HepG2 (cell line): ENCODE measurements at regions not wholly inside any gene's neighbourhood (a gene's known extent, or its start where the extent isn't known, plus 50 kb on each side); places are given as distances from the start of the nearest gene placed in this dataset.

ENCODE experiments used
- ATAC-seq: fragments of 200-7000 bp; cut with Tn5 transposase; 3 replicates; pipeline ENCODE4 v1.9.1; 2020; ENCODE audit warnings: mild to moderate bottlenecking, moderate library complexity
- BruUV-seq: library from RNA; stranded (reverse); fragments of 400-500 nt; replicated peaks from 2 replicates; lab custom pipeline; 2021; lab: Mats Ljungman, UMichigan
- CTCF ChIA-PET: fragments of 300-600 bp; formaldehyde crosslinking; extraction: SDS; loops from one replicate; lab custom pipeline; 2021; ENCODE audit warnings: low total read pairs, inconsistent platforms, low intra/inter-chr PET ratio; lab: Yijun Ruan, JAX
- POLR2A ChIA-PET: fragments of 350-600 bp; sonication (Branson Sonifier 250); formaldehyde crosslinking; loops from one replicate; lab custom pipeline; 2020; ENCODE audit warnings: antibody characterized with exemption, inconsistent platforms; lab: Yijun Ruan, JAX
- DNase-seq: peaks from one replicate; pipeline ENCODE4 v3.0.0-alpha.2; 2015; ENCODE audit warnings: low spot score
- FAIRE-seq: peaks from 3 replicates; lab custom pipeline; 2011; peaks lifted over from hg19 to GRCh38; lab: Jason Lieb, UNC
- H2AFZ ChIP-seq: one replicate; pipeline ENCODE4 v1.6.1; 2011; ENCODE audit warnings: low read length, inconsistent platforms
- H3K27ac ChIP-seq: fragments of 300-600 bp; 3 replicates; pipeline ENCODE4 v1.8.0; 2011; ENCODE audit warnings: mixed run types, mild to moderate bottlenecking, mixed read lengths, low read length, inconsistent platforms; ENCODE audit not compliant: insufficient read depth; ENCODE audit errors: extremely low read length
- H3K27me3 ChIP-seq, 2 experiments: fragments of 200-600 bp in 1 of 2; 2 replicates in 1 of 2; 3 replicates in 1 of 2; pipeline versions ENCODE4 v1.6.0 to v1.8.0; 2011; ENCODE audit warnings: low read length in 2 of 2, mild to moderate bottlenecking in 2 of 2, moderate library complexity in 2 of 2, inconsistent platforms in 1 of 2; ENCODE audit not compliant: insufficient read depth in 2 of 2, control insufficient read depth in 1 of 2
- H3K36me3 ChIP-seq, 2 experiments: fragments of 200-600 bp in 1 of 2; replicated peaks in 1 of 2; 2 replicates in 1 of 2; 3 replicates in 1 of 2; pipeline versions ENCODE4 v1.5.1 to v1.8.0; 2011; ENCODE audit warnings: low read length in 2 of 2, inconsistent platforms in 1 of 2; ENCODE audit not compliant: insufficient read depth in 2 of 2, control insufficient read depth in 1 of 2
- H3K4me1 ChIP-seq: 2 replicates; pipeline ENCODE4 v1.5.1; 2012; ENCODE audit warnings: low read length, inconsistent platforms; ENCODE audit not compliant: insufficient read depth
- H3K4me2 ChIP-seq: 2 replicates; pipeline ENCODE4 v1.6.0; 2011; ENCODE audit warnings: low read depth, low read length, inconsistent platforms
- H3K4me3 ChIP-seq, 3 experiments: fragments of 200-600 bp in 1 of 3; sonication (generic), shearing (Covaris generic) in 1 of 3; replicated peaks in 1 of 3; 2 replicates each; pipeline ENCODE4 v1.5.1; 2011 to 2016; ENCODE audit warnings: low read length in 3 of 3, inconsistent platforms in 2 of 3, low read depth in 2 of 3, mild to moderate bottlenecking in 2 of 3, control low read depth in 1 of 3, mixed read lengths in 1 of 3; ENCODE audit not compliant: insufficient read depth in 1 of 3
- H3K79me2 ChIP-seq: one replicate; pipeline ENCODE4 v1.6.1; 2011; ENCODE audit warnings: low read length, inconsistent platforms; ENCODE audit not compliant: insufficient read depth
- H3K9ac ChIP-seq: 2 replicates; pipeline ENCODE4 v1.6.0; 2011; ENCODE audit warnings: mild to moderate bottlenecking, low read depth, low read length, inconsistent platforms; ENCODE audit not compliant: insufficient read depth
- H3K9me3 ChIP-seq: 2 replicates; pipeline ENCODE4 v1.5.1; 2012; ENCODE audit warnings: mild to moderate bottlenecking, low read length
- H4K20me1 ChIP-seq: 2 replicates; pipeline ENCODE4 v1.6.0; 2011; ENCODE audit warnings: inconsistent platforms, mild to moderate bottlenecking, low read length, moderate library complexity; ENCODE audit not compliant: insufficient read depth
- BORCS8-MEF2B ChIP-seq: sonication (generic); formaldehyde crosslinking; IDR thresholded peaks from 2 replicates; pipeline ENCODE4 v1.8.0; 2022; ENCODE audit warnings: mild to moderate bottlenecking, missing genetic modification reagents
- KAT7 ChIP-seq: IDR thresholded peaks from 2 replicates; pipeline ENCODE4 v1.6.1; 2018; ENCODE audit warnings: borderline replicate concordance, missing compliant biosample characterization
- SRSF4 ChIP-seq: fragments of 200-400 bp; formaldehyde crosslinking; IDR thresholded peaks from one replicate; pipeline ENCODE4 v1.6.1; 2018; ENCODE audit warnings: mild to moderate bottlenecking, low read depth, low read length, moderate library complexity; ENCODE audit not compliant: poor library complexity, severe bottlenecking
- STAT5B ChIP-seq: sonication (generic); formaldehyde crosslinking; IDR thresholded peaks from 2 replicates; pipeline ENCODE4 v1.4.0; 2020; ENCODE audit warnings: missing genetic modification reagents
- ZNF354B ChIP-seq: sonication (generic); formaldehyde crosslinking; IDR thresholded peaks from 2 replicates; pipeline ENCODE4 v1.8.0; 2022; ENCODE audit warnings: mild to moderate bottlenecking, missing genetic modification reagents
- ZNF781 ChIP-seq: sonication (generic); formaldehyde crosslinking; IDR thresholded peaks from 2 replicates; pipeline ENCODE4 v1.5.1; 2020; ENCODE audit warnings: borderline replicate concordance, mild to moderate bottlenecking, missing genetic modification reagents; ENCODE audit errors: not compliant biosample characterization
- in situ Hi-C: cut with HindIII; loops from 2 replicates; pipeline ENCODE4 v1.10.0; 2017; ENCODE audit warnings: low pct_unique_long_range_greater_than_20kb; ENCODE audit not compliant: extremely low pct_ligation_motif_present
- intact Hi-C: fragments of 100-400 bp; cut with micrococcal nuclease; formaldehyde crosslinking; loops from one replicate; pipeline ENCODE4 v1.10.0; 2022; ENCODE audit not compliant: unreplicated experiment
- TF ChIP-seq, protein P1 (sequence below), 2 experiments: sonication (generic) in 1 of 2; formaldehyde crosslinking in 1 of 2; IDR thresholded peaks; 2 replicates each; pipeline versions ENCODE4 v1.4.0 to v1.6.1; 2018 to 2020; ENCODE audit warnings: missing genetic modification reagents in 2 of 2, borderline replicate concordance in 1 of 2, low read depth in 1 of 2, mild to moderate bottlenecking in 1 of 2, missing biosample characterization in 1 of 2

GRCh38 chr13:79621449-79621848 is 140.5 kb downstream of the NDFIP2 start (continued):
- TF ChIP-seq, protein P1, sequence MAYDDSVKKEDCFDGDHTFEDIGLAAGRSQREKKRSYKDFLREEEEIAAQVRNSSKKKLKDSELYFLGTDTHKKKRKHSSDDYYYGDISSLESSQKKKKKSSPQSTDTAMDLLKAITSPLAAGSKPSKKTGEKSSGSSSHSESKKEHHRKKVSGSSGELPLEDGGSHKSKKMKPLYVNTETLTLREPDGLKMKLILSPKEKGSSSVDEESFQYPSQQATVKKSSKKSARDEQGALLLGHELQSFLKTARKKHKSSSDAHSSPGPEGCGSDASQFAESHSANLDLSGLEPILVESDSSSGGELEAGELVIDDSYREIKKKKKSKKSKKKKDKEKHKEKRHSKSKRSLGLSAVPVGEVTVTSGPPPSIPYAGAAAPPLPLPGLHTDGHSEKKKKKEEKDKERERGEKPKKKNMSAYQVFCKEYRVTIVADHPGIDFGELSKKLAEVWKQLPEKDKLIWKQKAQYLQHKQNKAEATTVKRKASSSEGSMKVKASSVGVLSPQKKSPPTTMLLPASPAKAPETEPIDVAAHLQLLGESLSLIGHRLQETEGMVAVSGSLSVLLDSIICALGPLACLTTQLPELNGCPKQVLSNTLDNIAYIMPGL (CRISPR knock-in tag; IDR thresholded peaks at IDR 0.05; ENCODE audit: borderline replicate concordance in 1 of 2, low read depth in 1 of 2) = no peak
- no peak for TF ChIP-seq SRSF4
- no peak for TF ChIP-seq KAT7 (CRISPR knock-in tag)
- no peak for TF ChIP-seq STAT5B (CRISPR knock-in tag)

GRCh38 chr13:79614250-79614918 is 133.4 kb downstream of the NDFIP2 start:
- Histone ChIP-seq H3K36me3 (no peaks in the 10 kb centered on the region), H3K27ac (no peak overlapping the region), H3K4me3 (no peak overlapping the region), H3K9ac (no peak overlapping the region), H4K20me1 (no peaks in the 10 kb centered on the region), H3K4me2 (no peak overlapping the region)
- no peak for DNase-seq
- POLR2A ChIA-PET = no interaction called here
- CTCF ChIA-PET = no interaction called here
- BruUV-seq = no TSS peak
- in situ Hi-C loops (no loop called here), intact Hi-C loops (no loop called here)
- no peak for FAIRE-seq
- ATAC-seq = no peak
- TF ChIP-seq ZNF354B (CRISPR knock-in tag) (no peak), ZNF781 (CRISPR knock-in tag) (no peak), BORCS8-MEF2B (no peak)
- TF ChIP-seq, all 625 proteins: peak for 0
- H3K4me1 ChIP-seq = no peaks in the 10 kb centered on the region
- H2AFZ ChIP-seq = no peak overlapping the region
- H3K27me3 ChIP-seq = no peaks in the 10 kb centered on the region
- H3K79me2 ChIP-seq = no peaks in the 10 kb centered on the region
- peaks cover 16% of the 10 kb centered on the region for H3K9me3 ChIP-seq
